ENCODE measurements at regions not wholly inside any gene's neighbourhood (a gene's known extent, or its start where the extent isn't known, plus 50 kb on each side); places are given as distances from the start of the nearest gene placed in this dataset.

DNA sequence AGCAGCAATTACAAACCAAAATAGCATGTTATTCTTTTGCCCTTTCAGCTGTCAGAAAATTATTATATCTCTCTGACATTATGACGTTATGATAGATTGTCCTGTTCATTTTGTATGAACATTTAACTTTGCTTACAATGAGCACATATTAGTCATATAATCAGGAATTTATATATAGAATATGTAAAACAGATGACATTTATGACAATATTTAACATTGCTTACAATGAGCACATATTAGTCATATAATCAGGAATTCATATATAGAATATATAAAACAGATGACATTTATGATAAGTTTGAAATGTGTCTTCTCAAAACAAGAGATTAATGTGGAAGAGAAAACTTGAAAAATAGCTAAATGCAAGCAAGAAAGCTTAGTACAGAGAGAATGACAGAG is 1180.2 kb downstream of the CDH12 start:
- FAIRE-seq (no peak), DNase-seq (ENCODE audit: low read depth, low spot score) (no peak)
- Histone ChIP-seq H3K9ac (replicated peaks; ENCODE audit: extremely low read depth, insufficient read depth, low read length) (no peak overlapping the region), H3K36me3 (ENCODE audit: control insufficient read depth in 2 of 2, extremely low read depth in 1 of 2, insufficient read depth in 2 of 2, low read length in 2 of 2) (no peaks in the 10 kb centered on the region), H3K27ac (ENCODE audit: insufficient read depth, low read depth, low read length) (no peak overlapping the region), H3K4me1 (ENCODE audit: control insufficient read depth, extremely low read depth, insufficient read depth, low read length) (peaks cover 1% of the 10 kb centered on the region), H3K9me1 (replicated peaks; ENCODE audit: control insufficient read depth, extremely low read depth, insufficient read depth, low read length) (no peaks in the 10 kb centered on the region), H3K27me3 (ENCODE audit: control insufficient read depth in 2 of 2, insufficient read depth in 2 of 2, low read length in 2 of 2) (no peaks in the 10 kb centered on the region), H3K4me3 (replicated peaks in 1 of 3; ENCODE audit: insufficient read depth in 1 of 3, low read depth in 1 of 3, low read length in 3 of 3) (no peak overlapping the region), H3K79me2 (ENCODE audit: control insufficient read depth, insufficient read depth, low read length) (no peaks in the 10 kb centered on the region), H3K9me3 (replicated peaks; ENCODE audit: control insufficient read depth, insufficient read depth, low read length) (no peaks in the 10 kb centered on the region), H3K4me2 (ENCODE audit: insufficient read depth, low read length) (no peak overlapping the region), H2AFZ (ENCODE audit: low read depth, low read length) (no peak overlapping the region), H4K20me1 (replicated peaks; ENCODE audit: control insufficient read depth, extremely low read depth, insufficient read depth, low read length) (no peaks in the 10 kb centered on the region)
- no TSS peak for BruUV-seq (replicated peaks)
- dilution Hi-C loops (cut with MboI; ENCODE audit: extremely low pct_ligation_motif_present, low sequenced_read_pairs), result no loop called here
- no peak for TF ChIP-seq JUN (IDR thresholded peaks at IDR 0.05; ENCODE audit: borderline replicate concordance, insufficient read depth, insufficient read length, low read depth)
- TF ChIP-seq POLR2A (IDR thresholded peaks at IDR 0.05; ENCODE audit: low read depth, low read length), result no peak
- TF ChIP-seq EZH2 (IDR thresholded peaks at IDR 0.05; ENCODE audit: borderline replicate concordance, low read depth, low read length, severe bottlenecking), result no peak
- no peak for TF ChIP-seq MYC (IDR thresholded peaks at IDR 0.05; ENCODE audit: low read depth, low read length)
- TF ChIP-seq GATA2 (IDR thresholded peaks at IDR 0.05; ENCODE audit: insufficient read depth, insufficient read length, low read depth, low read length), result no peak
- no peak for TF ChIP-seq POLR2AphosphoS5 (IDR thresholded peaks at IDR 0.05; ENCODE audit: insufficient read depth, low read depth, low read length)
- TF ChIP-seq, protein P1, sequence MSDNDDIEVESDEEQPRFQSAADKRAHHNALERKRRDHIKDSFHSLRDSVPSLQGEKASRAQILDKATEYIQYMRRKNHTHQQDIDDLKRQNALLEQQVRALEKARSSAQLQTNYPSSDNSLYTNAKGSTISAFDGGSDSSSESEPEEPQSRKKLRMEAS (IDR thresholded peaks at IDR 0.05; ENCODE audit: insufficient read depth, insufficient read length), result no peak
- TF ChIP-seq FOS (IDR thresholded peaks at IDR 0.05; ENCODE audit: borderline replicate concordance, insufficient read depth, low read length), result no peak
- TF ChIP-seq, protein P2, sequence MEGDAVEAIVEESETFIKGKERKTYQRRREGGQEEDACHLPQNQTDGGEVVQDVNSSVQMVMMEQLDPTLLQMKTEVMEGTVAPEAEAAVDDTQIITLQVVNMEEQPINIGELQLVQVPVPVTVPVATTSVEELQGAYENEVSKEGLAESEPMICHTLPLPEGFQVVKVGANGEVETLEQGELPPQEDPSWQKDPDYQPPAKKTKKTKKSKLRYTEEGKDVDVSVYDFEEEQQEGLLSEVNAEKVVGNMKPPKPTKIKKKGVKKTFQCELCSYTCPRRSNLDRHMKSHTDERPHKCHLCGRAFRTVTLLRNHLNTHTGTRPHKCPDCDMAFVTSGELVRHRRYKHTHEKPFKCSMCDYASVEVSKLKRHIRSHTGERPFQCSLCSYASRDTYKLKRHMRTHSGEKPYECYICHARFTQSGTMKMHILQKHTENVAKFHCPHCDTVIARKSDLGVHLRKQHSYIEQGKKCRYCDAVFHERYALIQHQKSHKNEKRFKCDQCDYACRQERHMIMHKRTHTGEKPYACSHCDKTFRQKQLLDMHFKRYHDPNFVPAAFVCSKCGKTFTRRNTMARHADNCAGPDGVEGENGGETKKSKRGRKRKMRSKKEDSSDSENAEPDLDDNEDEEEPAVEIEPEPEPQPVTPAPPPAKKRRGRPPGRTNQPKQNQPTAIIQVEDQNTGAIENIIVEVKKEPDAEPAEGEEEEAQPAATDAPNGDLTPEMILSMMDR (IDR thresholded peaks at IDR 0.05; ENCODE audit: extremely low read depth in 1 of 2, insufficient read depth in 1 of 2, low read depth in 1 of 2, low read length in 2 of 2), result no peak
- CTCF ChIA-PET, result interaction anchor here (1.0 to 1.1 kb wide), 2 partner anchors 16 to 130 kb away, joined by 3 read pairs; no protein-coding TSS in a partner anchor
- intact Hi-C loops (cut with micrococcal nuclease), result no loop called here
- POLR2A ChIA-PET, result no interaction called here

Data from endothelial cell of umbilical vein (primary cell).